Uterus (tissue), 3 donors: ENCODE measurements at regions not wholly inside any gene's neighbourhood (a gene's known extent, or its start where the extent isn't known, plus 50 kb on each side); places are given as distances from the start of the nearest gene placed in this dataset.

Experiments
- DNase-seq, 2 donors: peaks; one replicate each; pipeline ENCODE4 v3.0.0-alpha.2; 2019 to 2020
- H3K27ac ChIP-seq, 2 donors: fragments of 200-600 bp; sonication (generic); 1 replicate in 1 of 2; 2 replicates in 1 of 2; pipeline ENCODE4 v1.5.1; 2016 to 2018
- H3K27me3 ChIP-seq, 2 donors: fragments of 200-600 bp; sonication (generic); one replicate each; pipeline ENCODE4 v1.5.1; 2018 to 2019; ENCODE audit warnings: control low read depth in 1 of 2
- H3K36me3 ChIP-seq, 2 donors: fragments of 200-600 bp; sonication (generic); one replicate each; pipeline ENCODE4 v1.5.1; 2019; ENCODE audit warnings: control low read depth in 1 of 2
- H3K4me1 ChIP-seq, 2 donors: fragments of 200-600 bp; sonication (generic); one replicate each; pipeline ENCODE4 v1.5.1; 2018 to 2019; ENCODE audit warnings: control low read depth in 1 of 2
- H3K4me3 ChIP-seq, 2 donors: fragments of 200-600 bp; sonication (generic); 1 replicate in 1 of 2; 2 replicates in 1 of 2; pipeline ENCODE4 v1.5.1; 2018 to 2019; ENCODE audit warnings: mild to moderate bottlenecking in 1 of 2
- H3K9me3 ChIP-seq, 2 donors: fragments of 200-600 bp; sonication (generic); one replicate each; pipeline ENCODE4 v1.5.1; 2019; ENCODE audit warnings: control low read depth in 1 of 2
- POLR2A ChIP-seq, 2 donors: fragments of 450-650 bp; IDR thresholded peaks; one replicate each; pipeline ENCODE4 v1.6.1; 2016; ENCODE audit warnings: antibody characterized with exemption in 2 of 2, mild to moderate bottlenecking in 1 of 2, moderate library complexity in 1 of 2
- intact Hi-C: fragments of 100-400 bp; cut with DNase I; formaldehyde crosslinking; loops from one replicate; pipeline ENCODE4 v1.15.1; 2023; ENCODE audit warnings: low total_unique reads
- TF ChIP-seq, protein P1 (sequence below), 4 experiments: fragments of 200-600 bp in 2 of 4; fragments of 450-650 bp in 2 of 4; sonication (generic) in 2 of 4; IDR thresholded peaks; one replicate each; pipeline ENCODE4 v1.5.1; 2016 to 2019; ENCODE audit warnings: antibody characterized with exemption in 4 of 4, mild to moderate bottlenecking in 2 of 4, moderate library complexity in 1 of 4
- donor health status: DM: yes; HTN: yes; CAD: no.

DNA sequence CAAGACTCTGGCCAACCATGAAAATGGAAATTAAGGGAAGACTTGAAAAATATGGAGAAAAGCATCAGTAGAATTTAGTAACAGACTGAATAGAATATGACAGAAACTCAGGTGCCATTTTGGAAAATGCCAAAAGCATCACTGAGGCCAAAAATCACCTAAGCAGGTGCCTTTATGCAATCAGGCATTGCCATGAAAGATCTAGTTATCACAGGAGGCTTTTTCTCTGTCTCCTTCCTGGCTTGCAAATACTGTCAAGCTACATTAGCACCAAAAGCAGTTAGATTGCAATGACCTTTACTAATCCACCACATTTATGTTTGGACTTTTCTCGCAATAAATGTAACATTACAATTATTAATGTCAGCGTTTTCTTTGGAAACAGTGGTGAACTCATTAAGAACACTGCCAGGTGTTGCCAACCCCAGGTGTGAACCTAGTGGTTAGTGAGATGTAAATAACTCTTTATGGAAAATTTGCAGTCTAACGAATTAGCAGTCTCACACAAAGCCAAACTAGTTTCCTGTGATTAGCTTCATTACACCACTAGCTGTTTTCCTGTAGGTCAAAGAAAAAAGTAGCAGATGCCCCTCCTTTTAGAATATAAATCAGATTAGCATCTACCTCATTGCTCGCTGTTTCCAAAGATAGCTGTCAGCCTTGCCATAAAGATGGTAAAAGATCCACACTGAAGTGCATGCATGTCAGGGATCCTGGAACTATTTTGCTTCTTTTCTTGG is 1568.4 kb upstream of the TENM3 start:
- H3K27me3 ChIP-seq, result no peaks in the 10 kb centered on the region
- no peaks in the 10 kb centered on the region for H3K4me1 ChIP-seq
- intact Hi-C loops, result no loop called here
- no peaks in the 10 kb centered on the region for H3K9me3 ChIP-seq
- no peak overlapping the region for H3K27ac ChIP-seq
- TF ChIP-seq, protein P1, sequence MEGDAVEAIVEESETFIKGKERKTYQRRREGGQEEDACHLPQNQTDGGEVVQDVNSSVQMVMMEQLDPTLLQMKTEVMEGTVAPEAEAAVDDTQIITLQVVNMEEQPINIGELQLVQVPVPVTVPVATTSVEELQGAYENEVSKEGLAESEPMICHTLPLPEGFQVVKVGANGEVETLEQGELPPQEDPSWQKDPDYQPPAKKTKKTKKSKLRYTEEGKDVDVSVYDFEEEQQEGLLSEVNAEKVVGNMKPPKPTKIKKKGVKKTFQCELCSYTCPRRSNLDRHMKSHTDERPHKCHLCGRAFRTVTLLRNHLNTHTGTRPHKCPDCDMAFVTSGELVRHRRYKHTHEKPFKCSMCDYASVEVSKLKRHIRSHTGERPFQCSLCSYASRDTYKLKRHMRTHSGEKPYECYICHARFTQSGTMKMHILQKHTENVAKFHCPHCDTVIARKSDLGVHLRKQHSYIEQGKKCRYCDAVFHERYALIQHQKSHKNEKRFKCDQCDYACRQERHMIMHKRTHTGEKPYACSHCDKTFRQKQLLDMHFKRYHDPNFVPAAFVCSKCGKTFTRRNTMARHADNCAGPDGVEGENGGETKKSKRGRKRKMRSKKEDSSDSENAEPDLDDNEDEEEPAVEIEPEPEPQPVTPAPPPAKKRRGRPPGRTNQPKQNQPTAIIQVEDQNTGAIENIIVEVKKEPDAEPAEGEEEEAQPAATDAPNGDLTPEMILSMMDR (IDR thresholded peaks at IDR 0.05), result no peak
- no peak for TF ChIP-seq POLR2A (IDR thresholded peaks at IDR 0.05)
- no peak overlapping the region for H3K4me3 ChIP-seq
- no peaks in the 10 kb centered on the region for H3K36me3 ChIP-seq
- no peak for DNase-seq

DNA sequence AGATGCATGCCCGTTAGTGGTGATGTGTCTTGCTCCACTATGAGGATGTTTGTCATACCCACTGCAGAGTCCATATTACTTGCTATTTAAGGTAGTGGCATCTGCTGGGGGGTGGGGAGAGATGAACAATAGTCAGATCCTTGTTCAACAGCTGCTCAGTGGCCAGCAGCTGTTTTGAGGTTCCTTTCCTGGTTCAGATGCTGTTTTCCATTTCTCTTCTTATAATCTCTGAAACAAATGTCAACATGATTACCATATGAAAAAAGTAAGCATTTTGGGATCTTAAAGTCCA is 1567.9 kb upstream of the TENM3 start:
- TF ChIP-seq, protein P1 (IDR thresholded peaks at IDR 0.05), result no peak
- no peak for TF ChIP-seq POLR2A (IDR thresholded peaks at IDR 0.05)
- H3K4me1 ChIP-seq, result no peaks in the 10 kb centered on the region
- no peaks in the 10 kb centered on the region for H3K9me3 ChIP-seq
- DNase-seq, result no peak
- no peak overlapping the region for H3K4me3 ChIP-seq
- no peaks in the 10 kb centered on the region for H3K36me3 ChIP-seq
- intact Hi-C loops, result no loop called here
- H3K27ac ChIP-seq, result no peak overlapping the region
- no peaks in the 10 kb centered on the region for H3K27me3 ChIP-seq

DNA sequence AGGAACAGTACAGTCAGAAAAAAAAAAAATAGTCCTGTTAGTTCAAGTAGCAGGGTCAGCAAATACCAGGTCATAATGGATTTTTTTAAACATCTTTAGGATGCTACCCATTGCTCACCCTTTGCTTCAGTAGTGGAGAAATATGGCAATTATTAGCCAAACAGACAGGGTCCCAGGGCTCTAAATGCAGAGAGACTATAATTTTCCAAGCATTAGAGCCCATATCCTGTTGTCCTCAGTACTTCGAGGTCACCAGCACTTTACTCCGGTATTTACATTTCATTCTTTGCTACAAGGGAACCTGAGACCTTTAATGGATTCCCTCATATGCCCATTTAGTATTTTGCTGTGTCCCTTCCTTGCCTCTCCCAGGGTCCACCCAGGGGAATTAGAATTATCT is 1562.9 kb upstream of the TENM3 start:
- Histone ChIP-seq H3K9me3 (no peaks in the 10 kb centered on the region), H3K4me3 (no peak overlapping the region), H3K27ac (no peak overlapping the region), H3K36me3 (no peaks in the 10 kb centered on the region), H3K4me1 (no peaks in the 10 kb centered on the region), H3K27me3 (no peaks in the 10 kb centered on the region)
- intact Hi-C loops, result no loop called here
- no peak for DNase-seq
- TF ChIP-seq, protein P1 (IDR thresholded peaks at IDR 0.05), result no peak
- TF ChIP-seq POLR2A (IDR thresholded peaks at IDR 0.05), result no peak

DNA sequence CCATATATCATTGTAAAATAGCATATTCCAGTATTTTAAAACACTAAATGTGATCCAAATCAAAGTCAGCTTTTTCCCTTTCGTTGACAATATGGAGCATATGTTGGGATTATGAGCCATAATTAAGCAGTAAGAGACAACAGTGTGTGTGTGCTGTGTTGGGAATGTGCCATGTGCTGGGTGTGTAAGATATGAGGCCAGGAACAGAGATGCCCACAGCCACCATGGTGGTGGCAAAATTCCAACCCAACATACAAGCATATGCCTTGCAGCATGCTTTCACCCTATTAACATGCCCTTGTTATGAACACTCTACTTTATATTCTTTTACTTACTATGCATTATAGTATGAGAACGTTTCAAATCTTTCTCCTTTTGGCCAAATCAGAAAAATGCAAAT is 1560.4 kb upstream of the TENM3 start:
- Histone ChIP-seq H3K27ac (no peak overlapping the region), H3K4me3 (no peak overlapping the region), H3K36me3 (no peaks in the 10 kb centered on the region), H3K9me3 (no peaks in the 10 kb centered on the region), H3K27me3 (no peaks in the 10 kb centered on the region), H3K4me1 (no peaks in the 10 kb centered on the region)
- no peak for DNase-seq
- TF ChIP-seq, protein P1 (IDR thresholded peaks at IDR 0.05), result no peak
- no peak for TF ChIP-seq POLR2A (IDR thresholded peaks at IDR 0.05)
- intact Hi-C loops, result no loop called here

DNA sequence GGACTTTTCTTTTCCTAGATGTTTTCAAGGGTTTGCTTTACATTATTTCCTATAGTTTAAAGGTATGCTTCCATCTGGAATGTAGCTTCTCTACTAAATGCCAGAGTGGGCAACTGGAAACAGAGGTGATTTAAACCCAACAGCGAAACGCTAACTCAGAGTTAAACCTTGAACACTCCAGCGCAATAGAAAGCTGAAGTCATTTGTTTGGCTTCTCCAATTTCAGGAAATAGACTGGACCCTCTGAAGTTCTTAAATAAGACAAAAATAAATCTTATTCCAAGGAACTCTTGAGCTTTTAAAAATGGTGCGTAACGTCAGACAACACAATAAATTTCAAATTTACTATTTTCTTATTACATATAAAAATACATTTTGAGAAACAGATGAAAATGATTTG is 1560.0 kb upstream of the TENM3 start:
- Histone ChIP-seq H3K27ac (no peak overlapping the region), H3K4me3 (no peak overlapping the region), H3K4me1 (no peaks in the 10 kb centered on the region), H3K9me3 (no peaks in the 10 kb centered on the region), H3K36me3 (no peaks in the 10 kb centered on the region), H3K27me3 (no peaks in the 10 kb centered on the region)
- TF ChIP-seq, protein P1 (IDR thresholded peaks at IDR 0.05), result no peak
- TF ChIP-seq POLR2A (IDR thresholded peaks at IDR 0.05), result no peak
- DNase-seq, result no peak
- intact Hi-C loops, result no loop called here
